Peyer's patch (tissue), 4 donors: ENCODE measurements at regions not wholly inside any gene's neighbourhood (a gene's known extent, or its start where the extent isn't known, plus 50 kb on each side); places are given as distances from the start of the nearest gene placed in this dataset.

ENCODE experiments used
- DNase-seq, 3 donors: peaks; one replicate each; pipeline ENCODE4 v3.0.0-alpha.2; 2017 to 2019
- H3K27ac ChIP-seq, 4 donors: fragments of 200-600 bp; sonication (generic); one replicate each; pipeline ENCODE4 v1.5.1; 2016 to 2019
- H3K27me3 ChIP-seq, 2 donors: fragments of 200-600 bp; sonication (generic); one replicate each; pipeline ENCODE4 v1.5.1; 2019
- H3K36me3 ChIP-seq, 3 donors: fragments of 200-600 bp; sonication (generic); one replicate each; pipeline ENCODE4 v1.5.1; 2016 to 2019
- H3K4me1 ChIP-seq, 4 donors: fragments of 200-600 bp; sonication (generic); one replicate each; pipeline ENCODE4 v1.5.1; 2016 to 2019
- H3K4me3 ChIP-seq, 4 donors: fragments of 200-600 bp; sonication (generic); 1 replicate in 3 of 4; 2 replicates in 1 of 4; pipeline ENCODE4 v1.5.1; 2016 to 2019; ENCODE audit warnings: mild to moderate bottlenecking in 1 of 4
- H3K9me3 ChIP-seq, 4 donors: fragments of 200-600 bp; sonication (generic); one replicate each; pipeline ENCODE4 v1.5.1; 2016 to 2019; ENCODE audit warnings: mild to moderate bottlenecking in 1 of 4
- POLR2A ChIP-seq, 2 donors: fragments of 450-650 bp; IDR thresholded peaks; one replicate each; pipeline ENCODE4 v1.5.1; 2017; ENCODE audit warnings: antibody characterized with exemption in 2 of 2, mild to moderate bottlenecking in 2 of 2, moderate library complexity in 2 of 2
- TF ChIP-seq, protein P1 (sequence below), 6 experiments: fragments of 450-650 bp in 4 of 6; fragments of 200-600 bp in 2 of 6; sonication (generic) in 1 of 6; IDR thresholded peaks; one replicate each; pipeline ENCODE4 v1.5.1; 2017 to 2019; ENCODE audit warnings: antibody characterized with exemption in 6 of 6, mild to moderate bottlenecking in 3 of 6, moderate library complexity in 1 of 6

DNA sequence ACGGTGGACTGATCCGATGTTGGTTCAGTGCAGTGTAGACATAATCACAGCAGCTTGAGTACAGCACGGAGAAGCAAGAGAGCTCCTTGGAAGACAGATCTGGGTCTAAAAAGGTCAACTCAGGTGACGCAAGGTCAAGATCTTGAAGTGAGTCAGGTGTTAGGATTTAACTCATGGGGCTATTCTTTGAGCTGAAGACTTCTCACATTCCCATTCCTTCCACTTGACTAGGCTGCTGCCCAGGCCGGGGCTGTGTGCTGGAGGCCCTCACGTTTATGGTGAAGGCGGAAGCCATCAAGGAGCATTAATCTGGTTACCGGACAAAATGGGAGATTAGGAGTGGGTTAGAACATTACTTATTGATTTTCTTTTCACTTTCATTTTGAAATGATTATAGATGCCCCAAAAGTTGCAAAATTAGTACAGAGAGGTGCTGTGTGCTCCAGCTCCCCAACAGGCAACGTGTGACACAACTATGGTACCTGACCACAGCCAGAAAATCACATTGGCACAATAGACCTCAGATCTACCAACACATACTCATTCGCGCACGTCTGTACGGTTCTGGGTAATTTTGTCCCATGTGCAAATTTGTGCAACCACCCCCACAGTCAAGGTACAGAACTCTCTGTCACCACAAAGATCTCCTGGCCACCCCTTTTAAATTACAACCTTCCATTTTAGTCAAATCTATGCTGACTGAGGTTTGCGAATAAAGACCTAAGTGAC is 77.6 kb upstream of the SEC11C start:
- no peaks in the 10 kb centered on the region for H3K27me3 ChIP-seq
- H3K4me1 ChIP-seq, result no peaks in the 10 kb centered on the region
- TF ChIP-seq, protein P1, sequence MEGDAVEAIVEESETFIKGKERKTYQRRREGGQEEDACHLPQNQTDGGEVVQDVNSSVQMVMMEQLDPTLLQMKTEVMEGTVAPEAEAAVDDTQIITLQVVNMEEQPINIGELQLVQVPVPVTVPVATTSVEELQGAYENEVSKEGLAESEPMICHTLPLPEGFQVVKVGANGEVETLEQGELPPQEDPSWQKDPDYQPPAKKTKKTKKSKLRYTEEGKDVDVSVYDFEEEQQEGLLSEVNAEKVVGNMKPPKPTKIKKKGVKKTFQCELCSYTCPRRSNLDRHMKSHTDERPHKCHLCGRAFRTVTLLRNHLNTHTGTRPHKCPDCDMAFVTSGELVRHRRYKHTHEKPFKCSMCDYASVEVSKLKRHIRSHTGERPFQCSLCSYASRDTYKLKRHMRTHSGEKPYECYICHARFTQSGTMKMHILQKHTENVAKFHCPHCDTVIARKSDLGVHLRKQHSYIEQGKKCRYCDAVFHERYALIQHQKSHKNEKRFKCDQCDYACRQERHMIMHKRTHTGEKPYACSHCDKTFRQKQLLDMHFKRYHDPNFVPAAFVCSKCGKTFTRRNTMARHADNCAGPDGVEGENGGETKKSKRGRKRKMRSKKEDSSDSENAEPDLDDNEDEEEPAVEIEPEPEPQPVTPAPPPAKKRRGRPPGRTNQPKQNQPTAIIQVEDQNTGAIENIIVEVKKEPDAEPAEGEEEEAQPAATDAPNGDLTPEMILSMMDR (IDR thresholded peaks at IDR 0.05), result no peak
- no peak for TF ChIP-seq POLR2A (IDR thresholded peaks at IDR 0.05)
- no peak for DNase-seq
- no peak overlapping the region for H3K4me3 ChIP-seq
- H3K36me3 ChIP-seq, result no peaks in the 10 kb centered on the region
- H3K27ac ChIP-seq, result no peak overlapping the region
- no peaks in the 10 kb centered on the region for H3K9me3 ChIP-seq

DNA sequence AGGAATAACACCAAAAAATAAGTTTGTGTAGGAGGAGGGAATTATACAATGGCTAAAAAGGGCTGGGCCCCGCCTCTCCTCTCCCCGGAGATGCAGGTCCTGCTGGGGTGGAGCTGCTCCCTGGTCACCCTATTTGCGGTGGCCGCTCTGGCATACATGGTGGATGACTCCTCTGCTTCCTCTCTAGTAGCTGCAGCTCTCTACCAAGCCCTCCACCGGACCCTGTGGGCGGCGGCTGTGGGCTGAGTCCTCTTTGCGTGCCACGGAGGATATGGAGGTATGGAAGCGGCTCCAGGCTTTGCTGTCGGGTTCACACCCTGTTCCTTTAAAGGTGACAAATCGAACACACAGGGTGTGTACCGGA is 77.1 kb upstream of the SEC11C start:
- no peak for DNase-seq
- Histone ChIP-seq H3K4me3 (no peak overlapping the region), H3K27ac (no peak overlapping the region), H3K4me1 (no peaks in the 10 kb centered on the region), H3K36me3 (no peaks in the 10 kb centered on the region), H3K9me3 (no peaks in the 10 kb centered on the region), H3K27me3 (no peaks in the 10 kb centered on the region)
- no peak for TF ChIP-seq POLR2A (IDR thresholded peaks at IDR 0.05)
- TF ChIP-seq, protein P1 (IDR thresholded peaks at IDR 0.05), result no peak

DNA sequence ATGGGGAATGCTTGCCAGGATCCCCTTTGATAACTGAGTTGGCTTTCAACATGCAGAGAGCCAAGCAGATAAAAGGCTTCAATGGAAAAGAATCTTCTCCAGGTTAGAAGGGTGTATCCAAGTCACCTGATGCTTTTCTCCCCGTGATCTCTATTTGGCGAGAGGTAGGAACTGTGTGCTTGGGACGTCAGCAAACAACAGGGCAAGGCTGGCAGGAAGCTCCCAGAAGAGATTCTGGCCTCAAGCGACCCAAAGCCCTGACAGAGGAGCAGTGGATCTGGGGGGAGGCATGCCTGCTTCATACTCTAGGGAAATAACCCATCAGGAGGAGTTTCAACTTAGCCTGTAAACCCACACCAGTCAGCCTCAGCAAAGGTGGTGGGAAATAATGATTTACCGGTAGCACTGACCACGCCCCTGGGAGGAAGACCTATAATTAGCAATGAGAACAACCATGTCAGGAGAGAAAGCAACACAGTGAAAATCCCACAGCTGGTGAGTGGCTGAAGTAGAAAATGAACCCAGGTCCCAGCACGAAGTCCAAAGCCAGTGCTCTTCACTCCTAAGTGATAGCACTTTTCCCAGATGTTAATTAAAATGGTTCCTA is 76.3 kb upstream of the SEC11C start:
- no peak for DNase-seq
- Histone ChIP-seq H3K27me3 (no peaks in the 10 kb centered on the region), H3K36me3 (no peaks in the 10 kb centered on the region), H3K9me3 (no peaks in the 10 kb centered on the region), H3K27ac (no peak overlapping the region), H3K4me1 (no peaks in the 10 kb centered on the region), H3K4me3 (no peak overlapping the region)
- TF ChIP-seq, protein P1 (IDR thresholded peaks at IDR 0.05), result no peak
- no peak for TF ChIP-seq POLR2A (IDR thresholded peaks at IDR 0.05)

DNA sequence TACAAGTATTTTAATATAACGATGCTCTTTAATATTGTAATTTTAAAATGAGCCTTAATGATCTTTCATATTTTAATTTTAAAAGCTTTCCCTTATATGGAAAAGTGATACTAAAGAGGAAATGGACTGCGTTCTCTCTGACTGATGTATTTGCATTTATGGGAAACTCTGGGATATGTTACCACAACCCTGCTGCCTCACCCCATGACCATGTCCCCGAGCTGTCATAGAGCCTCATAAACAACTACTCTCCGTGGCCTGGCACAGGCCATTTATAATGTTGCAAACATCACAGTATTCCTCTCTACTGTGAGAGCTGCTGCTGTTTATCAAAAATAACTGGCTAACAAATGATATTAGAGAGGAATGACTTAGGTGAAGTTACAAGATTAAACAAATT is 75.8 kb upstream of the SEC11C start:
- H3K27me3 ChIP-seq, result no peaks in the 10 kb centered on the region
- no peak overlapping the region for H3K4me3 ChIP-seq
- H3K9me3 ChIP-seq, result no peaks in the 10 kb centered on the region
- TF ChIP-seq, protein P1 (IDR thresholded peaks at IDR 0.05), result no peak
- TF ChIP-seq POLR2A (IDR thresholded peaks at IDR 0.05), result no peak
- no peak for DNase-seq
- no peaks in the 10 kb centered on the region for H3K36me3 ChIP-seq
- H3K27ac ChIP-seq, result no peak overlapping the region
- no peaks in the 10 kb centered on the region for H3K4me1 ChIP-seq

DNA sequence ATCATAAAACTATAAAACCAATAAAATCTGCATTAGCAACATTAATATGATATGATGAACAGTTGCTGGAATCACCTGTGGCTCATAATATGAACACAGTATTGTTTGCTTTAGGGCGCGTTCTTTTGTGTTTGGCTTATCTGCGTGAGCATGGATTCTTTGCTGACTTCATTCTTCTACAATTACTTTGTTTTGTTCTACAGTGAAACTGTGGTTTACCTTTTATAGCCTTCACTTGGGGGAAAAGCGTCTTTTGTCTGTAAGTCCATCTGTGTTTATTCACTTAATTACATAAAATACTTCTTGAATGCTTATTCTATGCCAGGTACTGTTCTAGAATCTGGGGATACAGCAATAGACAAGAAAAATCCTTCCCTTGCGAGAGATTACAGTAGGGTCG is 74.0 kb upstream of the SEC11C start:
- no peaks in the 10 kb centered on the region for H3K27me3 ChIP-seq
- no peak for TF ChIP-seq POLR2A (IDR thresholded peaks at IDR 0.05)
- TF ChIP-seq, protein P1 (IDR thresholded peaks at IDR 0.05), result no peak
- no peaks in the 10 kb centered on the region for H3K9me3 ChIP-seq
- H3K4me3 ChIP-seq, result no peak overlapping the region
- no peaks in the 10 kb centered on the region for H3K36me3 ChIP-seq
- no peak overlapping the region for H3K27ac ChIP-seq
- no peak for DNase-seq
- H3K4me1 ChIP-seq, result no peaks in the 10 kb centered on the region
